Dedifferentiated amniotic fluid mesenchymal stem cell (primary cell): ENCODE measurements at regions not wholly inside any gene's neighbourhood (a gene's known extent, or its start where the extent isn't known, plus 50 kb on each side); places are given as distances from the start of the nearest gene placed in this dataset.

Experiments used
- DNase-seq: peaks from one replicate; pipeline ENCODE4 v3.0.0-alpha.2; 2016; ENCODE audit errors: extremely low spot score

DNA sequence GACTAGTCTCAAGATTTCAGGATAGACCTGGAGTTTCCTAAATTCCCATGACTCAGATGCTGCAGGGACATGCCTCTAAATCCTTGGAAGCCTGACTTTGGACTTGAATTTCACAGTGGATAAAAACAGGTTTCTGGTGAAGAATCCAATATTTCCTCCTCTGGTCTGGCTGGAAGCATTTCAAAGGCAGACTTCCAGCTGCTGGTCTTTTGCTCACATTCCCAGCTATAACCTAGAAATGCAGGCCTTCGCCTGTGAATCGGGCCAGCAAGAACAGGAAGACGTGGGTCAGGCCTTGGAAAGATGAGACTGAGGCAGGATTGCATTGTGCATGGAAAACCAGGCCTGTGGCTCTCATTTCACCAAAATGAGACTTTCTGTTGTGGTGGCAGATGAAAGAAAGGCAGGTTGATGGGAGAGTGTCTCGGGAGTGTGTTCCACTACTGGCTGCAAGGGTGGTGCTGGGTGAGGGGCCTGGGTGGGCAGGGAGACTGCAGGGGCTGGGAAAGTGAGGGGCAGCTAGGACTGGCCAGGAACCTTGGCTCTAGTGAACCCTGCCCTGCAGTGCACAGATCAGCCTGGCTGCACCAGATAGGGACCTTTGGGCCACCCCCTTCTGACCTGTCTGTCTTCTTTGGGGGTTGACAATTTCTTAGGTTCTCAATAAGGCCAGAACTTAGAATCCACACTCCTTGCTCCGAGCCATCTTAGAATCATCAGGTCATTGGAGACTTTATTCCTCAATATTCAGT, 488.8 kb upstream of the MKI67 start:
- DNase-seq = no peak

DNA sequence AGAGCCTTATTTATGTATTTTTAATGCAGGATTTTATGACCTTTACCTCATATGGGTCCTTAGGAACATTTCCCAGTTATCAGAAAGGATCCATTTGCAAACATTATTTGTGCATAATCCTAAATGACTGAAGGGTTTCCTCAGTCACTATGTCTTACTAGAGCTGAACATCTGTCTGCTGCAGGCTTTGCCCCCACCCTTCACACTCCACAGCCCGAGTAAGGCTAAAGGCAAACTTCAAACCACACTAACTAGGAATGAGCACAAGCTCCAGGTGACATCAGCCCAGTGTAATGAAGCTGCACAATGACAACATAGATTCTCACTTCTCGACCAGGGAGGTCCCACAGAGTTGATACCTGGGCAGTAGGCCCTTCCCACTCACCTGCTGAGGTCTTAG, 491.3 kb upstream of the MKI67 start:
- no peak for DNase-seq

DNA sequence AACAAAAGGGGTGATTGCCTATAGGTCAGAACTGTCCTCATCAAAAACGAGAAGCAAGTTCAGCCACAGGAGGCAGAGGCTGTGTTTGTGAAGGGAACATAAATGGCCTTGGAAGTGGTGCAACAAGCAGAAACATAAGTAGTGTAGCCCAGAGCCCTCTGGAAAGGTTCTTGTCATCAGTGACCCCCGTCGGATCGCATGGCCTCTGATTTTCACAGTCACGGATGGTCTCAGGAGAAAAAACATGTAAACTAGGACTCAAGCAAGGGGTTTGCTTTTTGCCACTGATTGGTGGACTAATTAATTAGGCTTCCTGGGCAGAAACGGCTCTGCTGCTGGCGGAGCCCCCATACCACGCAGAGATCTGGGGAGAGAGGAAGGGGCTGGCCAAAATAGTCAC, 496.5 kb upstream of the MKI67 start:
- DNase-seq = no peak

DNA sequence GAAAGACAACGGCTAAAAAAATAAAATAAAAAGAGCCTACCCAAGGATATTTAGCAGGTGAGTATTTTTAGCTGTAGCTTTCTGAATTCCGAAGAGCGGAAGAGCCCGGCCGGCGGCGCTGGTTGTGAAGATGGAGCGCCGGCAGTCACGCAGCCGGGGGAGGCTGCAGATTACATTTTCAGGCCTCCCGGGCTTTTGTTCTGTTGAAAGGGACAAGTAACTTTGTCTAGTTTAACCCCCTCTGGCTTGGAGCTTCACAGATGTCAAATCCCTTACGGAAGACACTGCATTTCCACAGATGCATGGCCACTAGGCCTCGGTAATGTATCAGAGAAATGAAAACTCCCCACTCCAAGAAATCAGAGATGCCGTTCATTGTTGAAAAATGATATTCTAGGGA, 497.6 kb upstream of the MKI67 start:
- no peak for DNase-seq

DNA sequence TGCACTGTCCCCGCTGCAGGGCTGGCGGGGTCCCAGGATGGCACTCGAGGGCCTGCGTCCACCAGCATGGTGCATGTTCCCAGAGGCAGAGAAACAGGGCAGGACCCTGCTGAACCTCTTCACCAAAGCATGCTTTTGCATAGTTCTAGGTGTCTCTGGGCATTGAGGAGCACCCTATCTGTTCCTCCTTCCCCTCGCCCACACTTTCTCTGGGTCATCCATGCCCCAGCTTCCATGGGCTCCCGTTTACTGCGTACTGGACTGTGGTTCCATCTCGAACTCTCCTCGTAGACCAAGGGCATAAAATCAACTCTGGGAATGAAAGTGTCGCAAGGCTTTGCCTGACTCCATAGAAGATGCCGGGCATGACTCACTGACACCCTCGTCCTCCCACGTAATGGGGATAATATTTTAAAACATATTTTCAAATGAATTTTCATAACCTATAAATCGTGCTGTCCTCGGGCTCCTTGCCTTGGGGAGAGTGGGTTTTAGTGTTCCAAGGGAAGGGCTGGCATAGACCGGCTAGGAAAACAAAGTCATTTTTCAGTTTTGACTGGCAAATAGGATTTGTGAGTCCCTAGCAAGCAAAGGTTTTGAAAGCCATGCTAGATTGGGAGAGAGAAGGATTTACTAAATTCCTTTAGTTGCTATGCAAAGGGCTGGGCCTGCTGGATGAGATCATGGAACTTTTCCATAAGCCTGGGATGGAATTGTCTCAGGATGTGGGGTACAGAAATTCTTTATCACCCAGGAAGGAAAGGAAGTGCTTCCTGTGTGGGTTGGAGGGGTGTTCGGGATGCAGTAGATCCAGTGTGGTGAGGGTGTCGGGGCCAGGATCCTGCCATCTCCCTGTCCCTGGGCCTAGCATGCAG, 498.7 kb upstream of the MKI67 start:
- no peak for DNase-seq

DNA sequence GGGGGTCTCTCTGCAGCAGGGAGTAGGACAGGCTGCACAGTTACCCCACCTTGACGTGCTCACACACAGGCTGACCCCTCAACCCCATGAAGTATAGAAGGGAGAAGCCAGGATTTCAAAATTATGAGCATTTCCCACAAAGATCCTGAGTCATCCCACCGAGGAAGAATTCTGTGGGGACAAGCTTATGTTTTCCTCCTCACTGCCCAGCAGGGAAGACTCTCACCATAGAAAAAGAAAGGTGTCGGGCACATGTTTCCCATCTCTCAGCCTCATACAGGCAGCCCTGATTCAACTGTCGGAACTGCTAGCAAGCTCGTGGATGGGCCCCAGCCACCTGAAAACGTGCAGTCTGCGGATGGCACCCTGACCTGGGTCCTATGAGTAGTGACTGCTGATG, 499.7 kb upstream of the MKI67 start:
- no peak for DNase-seq

DNA sequence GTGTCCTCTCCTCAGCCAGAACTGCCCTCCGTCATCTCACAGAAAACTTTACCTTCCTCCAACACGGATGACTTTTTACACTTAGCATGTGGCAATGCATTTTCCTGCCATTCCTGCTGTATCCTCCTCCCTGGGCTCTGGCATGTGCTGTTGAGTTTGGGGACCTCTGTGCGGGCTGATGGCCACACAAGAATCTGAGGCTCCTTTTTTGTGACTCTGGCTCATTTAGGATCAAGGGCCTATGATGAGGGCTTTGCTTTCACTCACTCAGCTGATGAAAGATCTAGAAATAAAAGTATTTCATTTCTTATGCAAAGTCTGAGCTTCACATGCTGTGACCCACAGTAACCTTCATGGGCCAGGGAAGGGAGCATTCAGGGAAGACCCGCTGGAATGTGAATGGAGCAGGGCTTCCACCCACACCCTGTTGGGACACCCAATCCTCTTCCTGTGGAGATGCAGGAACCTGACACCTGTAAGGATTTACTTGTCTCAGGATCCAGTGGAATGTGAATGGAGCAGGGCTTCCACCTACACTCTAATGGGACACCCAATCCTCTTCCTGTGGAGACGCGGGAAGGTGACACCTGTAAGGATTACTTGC, 500.3 kb upstream of the MKI67 start:
- no peak for DNase-seq

DNA sequence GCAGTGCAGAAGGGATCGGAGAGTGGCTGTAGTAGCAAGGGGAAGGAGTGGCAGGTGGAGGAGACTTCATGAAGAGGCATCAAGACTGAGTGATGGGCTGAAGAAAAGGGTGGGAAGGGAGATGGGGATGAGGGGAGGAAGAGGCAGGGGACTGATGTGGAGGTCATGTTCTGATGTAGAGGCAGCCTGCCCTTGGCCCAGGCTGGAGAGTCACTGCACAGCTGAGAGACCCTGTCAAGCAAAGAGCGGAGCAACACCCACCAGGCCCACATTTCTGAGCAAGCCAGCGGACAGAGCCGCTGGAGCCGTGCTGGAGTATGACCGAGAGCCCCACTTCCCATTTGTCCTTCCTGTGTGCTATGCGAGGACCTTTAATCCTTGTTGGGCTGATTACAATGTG, 501.6 kb upstream of the MKI67 start:
- no peak for DNase-seq

DNA sequence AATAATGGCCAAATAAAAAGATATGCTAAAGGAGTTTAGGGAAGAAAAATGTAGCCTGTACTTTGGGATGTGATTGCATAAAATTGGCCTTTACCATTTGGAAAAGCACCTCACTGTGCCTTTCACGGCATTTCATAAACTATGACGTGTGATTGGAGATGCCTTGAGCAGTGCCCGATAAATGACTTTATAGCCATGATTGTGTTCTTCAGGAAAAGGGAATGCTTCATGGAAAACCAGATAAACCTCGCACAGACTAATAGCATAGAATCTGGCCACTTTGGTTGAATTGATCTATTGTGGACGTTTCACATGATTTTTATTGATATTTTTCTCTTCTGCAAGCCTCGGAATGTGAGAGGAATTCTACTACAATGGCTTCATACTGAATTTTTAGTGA, 502.0 kb upstream of the MKI67 start:
- no peak for DNase-seq

DNA sequence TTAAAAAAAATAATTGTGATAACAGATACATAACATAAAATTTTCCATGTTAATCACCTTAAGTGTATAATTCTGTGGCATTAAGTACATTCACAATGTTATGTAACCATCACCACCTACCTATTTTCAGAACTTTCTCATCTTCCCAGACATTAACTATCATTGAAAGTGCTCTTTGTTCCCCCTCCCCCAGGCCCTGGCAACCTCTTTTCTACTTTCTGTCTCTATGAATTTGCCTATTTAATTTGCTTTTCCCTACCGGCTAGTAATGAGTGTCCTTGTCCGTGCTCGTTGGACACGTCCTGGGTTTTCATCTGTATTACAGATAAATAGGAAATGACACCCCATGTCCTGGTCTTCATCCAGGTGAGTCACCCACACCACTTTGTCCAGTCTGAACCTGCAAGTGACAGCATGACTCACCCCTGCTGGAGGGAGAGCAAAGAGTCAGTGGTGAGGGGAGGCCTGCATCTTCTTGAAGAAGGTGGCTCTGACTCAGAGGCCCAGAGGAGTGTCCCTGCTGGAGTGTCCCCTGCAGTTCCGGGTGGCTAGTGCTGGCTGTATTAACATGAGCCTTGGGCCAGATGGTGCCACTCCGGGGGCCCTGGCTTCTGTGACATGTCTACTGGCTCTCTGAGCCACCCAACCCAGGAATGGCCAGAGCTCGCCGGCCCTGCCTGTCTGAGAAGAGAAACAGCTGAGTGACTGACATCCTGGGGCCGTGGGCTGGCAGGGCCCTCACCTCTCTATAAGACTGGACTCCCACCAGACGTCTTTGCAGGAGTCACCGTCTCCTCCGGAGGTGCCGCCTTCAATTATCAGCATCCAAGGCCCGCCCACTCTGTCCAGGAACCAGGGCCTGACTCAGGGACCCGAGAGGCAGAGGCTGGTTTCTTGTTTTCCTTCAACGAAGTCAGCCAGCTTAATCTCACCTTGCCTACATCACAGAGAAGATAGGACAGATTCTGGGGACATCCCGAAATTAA, 503.2 kb upstream of the MKI67 start:
- DNase-seq = no peak

DNA sequence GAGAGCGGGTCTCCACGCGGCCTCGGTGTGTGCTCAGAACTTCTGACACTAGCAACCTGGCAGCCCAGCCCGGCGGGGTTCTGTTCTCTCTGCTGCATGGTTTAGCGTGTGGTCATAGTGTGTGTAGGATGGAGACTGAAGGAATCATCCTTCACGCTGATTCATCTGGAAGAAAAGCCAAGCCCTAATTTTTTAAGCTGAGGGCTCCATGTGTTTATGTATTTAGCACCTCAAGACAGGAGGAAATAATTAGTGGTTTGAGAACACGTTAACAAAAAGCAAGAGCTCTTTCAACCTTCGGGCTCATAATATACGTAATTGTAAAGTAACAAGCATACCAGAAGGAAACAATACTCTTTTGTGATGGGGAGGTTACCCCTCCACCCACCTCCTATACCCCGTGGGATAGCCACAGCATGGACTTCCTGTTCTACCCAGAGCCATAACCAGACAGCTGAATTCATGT, 504.6 kb upstream of the MKI67 start:
- no peak for DNase-seq

DNA sequence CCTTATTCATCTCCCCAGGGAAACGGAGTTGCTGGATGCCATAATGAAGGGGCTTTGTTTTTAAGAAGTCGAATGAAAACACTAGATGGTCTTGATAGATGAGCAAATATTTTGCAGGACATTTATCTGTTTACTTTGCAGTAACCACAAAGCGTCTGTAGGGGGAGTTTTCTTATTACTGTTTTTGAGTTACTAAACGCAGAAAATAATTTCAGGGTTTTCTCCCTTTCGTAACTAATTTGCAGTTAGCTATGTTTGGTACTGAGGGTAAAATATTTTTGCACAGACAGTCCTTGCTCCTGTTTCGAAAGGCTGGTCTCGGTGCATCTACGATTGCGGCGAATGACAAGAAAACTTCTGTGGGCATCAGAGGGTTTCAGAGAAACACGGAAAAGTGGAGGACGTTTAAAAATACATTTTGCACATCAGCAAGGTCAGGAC, 505.6 kb upstream of the MKI67 start:
- DNase-seq = no peak

DNA sequence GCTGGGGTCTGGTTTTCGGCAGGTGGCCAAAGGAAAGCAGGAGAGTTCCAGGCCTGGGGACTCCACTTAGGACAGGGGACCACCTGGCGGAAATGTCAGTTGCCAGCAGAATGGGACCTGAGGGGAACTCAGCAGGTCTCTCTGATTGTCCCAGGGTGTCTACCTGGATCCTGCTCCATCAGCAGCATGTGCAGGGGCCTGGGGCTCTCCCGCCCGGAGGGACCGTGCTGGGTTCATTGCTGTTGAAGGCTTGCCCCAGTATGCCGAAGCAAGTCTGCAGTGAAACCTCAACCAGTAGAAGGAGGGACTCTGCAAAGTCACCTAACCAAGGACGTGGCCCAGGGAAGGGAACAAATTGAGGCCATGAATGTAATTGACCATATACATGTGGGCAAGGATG, 506.5 kb upstream of the MKI67 start:
- DNase-seq = no peak

DNA sequence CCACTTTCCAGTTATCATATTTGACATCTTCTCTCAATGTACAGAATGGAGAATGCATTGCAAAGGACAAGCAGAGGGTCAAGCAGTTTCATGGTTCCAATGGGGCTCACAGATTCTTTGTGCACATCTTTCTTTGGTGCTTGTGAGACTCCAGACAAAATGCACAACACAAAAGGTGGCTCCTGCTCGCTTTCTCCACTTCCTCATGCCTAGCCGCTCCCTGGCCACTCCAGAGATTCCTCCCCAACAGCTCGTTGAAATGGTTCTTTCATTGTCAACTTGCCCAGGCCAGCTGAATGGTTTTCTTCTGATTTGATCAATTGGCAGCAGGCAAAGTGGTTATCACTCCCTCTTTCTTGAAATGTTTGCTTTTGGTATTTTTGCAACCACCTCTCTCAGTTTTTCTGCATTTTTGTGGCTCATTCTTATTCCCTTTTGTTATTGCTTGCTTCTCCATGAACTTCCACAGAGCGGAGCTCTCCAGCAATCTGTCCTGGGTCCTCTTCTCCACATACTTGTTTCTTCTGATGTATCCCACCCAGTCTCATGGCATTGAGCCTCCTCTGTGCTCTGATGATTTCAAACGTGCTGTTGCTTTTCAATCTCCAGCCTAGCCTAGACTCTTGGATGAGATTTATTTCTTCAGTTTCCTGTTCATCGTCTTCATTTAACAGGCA, 507.8 kb upstream of the MKI67 start:
- DNase-seq = no peak

DNA sequence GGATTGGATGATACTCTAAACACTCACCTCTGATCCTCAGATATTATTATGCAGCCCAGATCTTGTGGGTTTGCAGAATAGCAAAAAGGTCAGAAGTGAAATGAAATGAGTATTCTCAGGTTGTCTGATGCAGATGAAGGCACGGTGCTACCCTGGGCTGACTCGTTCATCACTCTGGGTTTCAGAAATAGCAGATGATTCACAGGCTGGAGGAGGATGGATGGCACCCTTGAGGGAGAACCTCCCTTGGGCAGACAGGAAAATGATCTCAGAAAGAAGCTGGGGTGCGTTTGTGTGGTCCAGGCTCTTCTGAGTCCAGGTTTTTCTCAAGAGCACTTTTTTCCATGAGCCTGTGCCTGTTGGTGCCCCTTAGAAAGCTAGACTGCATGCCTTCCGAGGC, 515.8 kb upstream of the MKI67 start:
- DNase-seq = no peak

DNA sequence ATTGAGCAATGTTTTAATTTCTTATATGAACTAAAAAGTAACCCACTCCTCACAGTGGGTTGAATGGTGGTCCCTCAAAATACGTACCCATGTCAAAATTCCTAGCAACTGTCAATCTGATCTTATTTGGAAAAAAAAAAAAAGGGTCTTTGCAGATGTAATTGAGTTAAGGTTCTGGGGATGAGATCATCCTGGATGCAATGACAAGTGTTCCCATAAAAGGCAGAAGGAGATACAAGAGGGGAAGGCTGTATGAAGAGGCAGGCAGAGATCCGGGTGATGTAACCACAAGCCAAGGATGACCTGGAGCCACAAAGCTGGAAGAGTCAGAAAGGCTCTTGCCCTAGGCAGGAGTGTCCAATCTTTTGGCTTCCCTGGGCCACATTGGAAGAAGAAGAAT, 516.3 kb upstream of the MKI67 start:
- DNase-seq = no peak

DNA sequence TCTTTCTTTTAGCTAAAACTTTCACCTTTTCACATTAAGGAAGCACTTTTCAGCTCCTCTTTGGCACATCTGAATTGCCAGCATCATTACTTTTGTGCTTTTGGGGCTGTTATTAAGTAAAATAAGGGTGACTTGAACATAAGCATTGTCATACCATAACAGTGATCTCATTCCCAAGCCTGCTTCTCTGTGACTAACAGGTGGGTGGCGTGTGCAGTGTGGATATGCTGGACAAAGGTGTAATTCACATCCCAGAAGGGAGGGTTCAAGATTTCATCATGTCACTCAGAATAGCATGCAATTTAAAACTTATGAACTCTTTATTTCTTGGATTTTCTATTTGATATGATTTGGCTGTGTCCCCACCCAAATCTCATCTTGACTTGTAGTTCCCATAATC, 517.4 kb upstream of the MKI67 start:
- no peak for DNase-seq

DNA sequence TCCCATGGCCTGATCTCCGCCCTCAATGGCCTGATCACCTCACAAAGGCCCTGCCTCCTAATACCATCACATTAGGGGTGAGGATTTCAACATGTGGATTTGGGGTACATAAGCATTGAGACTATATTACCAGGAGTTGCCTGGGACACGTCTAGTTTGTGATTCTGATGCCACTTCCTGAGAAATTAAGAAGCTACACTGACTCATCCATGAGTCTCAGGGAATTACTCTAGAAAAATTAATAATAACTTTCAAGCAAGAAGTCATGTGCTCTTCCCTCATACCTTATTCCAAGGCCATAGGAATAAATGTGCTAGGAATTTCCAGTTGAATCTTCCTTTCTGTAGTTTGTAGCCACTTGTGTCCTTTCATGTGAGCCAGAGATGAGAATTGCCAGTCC, 519.3 kb upstream of the MKI67 start:
- DNase-seq = no peak

DNA sequence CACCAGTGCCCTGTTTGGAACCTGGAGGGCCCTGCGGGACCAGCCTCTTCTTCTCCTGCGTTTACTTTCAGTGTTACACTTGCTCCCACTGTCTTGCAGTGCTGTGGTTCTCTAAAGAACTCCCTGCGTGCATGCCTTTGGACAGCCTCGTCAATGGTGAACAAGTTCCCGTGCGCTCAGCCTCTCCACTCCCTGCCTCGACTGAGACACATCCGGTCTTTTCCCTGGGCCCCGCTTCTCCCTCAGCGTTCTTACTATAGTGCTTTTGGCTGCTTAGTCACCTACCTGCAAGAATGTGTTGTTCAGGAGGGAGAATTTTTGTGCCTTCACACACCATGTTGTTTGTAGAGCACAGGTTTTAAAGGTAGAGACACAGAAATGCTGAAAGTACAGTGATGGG, 520.7 kb upstream of the MKI67 start:
- DNase-seq = no peak

DNA sequence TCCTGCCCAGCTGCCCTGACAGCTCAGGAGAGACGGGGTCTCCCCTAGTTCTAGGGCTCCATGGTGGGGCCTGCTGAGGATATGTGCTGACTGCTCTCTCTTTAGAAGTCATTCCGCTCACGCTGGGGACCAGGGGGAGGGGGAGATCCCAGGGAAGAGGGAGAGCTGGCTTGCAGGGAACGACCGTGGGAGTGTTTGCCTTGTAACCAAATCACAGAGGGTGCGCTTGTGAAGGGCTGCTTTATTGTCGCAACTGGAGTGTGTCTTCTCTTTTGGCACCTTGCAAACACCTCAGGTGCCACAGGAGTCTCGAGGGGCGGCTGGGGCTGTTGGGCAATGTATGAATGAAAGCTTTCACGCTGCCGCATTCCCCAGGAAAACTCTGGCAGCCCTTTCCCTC, 531.3 kb upstream of the MKI67 start:
- no peak for DNase-seq

DNA sequence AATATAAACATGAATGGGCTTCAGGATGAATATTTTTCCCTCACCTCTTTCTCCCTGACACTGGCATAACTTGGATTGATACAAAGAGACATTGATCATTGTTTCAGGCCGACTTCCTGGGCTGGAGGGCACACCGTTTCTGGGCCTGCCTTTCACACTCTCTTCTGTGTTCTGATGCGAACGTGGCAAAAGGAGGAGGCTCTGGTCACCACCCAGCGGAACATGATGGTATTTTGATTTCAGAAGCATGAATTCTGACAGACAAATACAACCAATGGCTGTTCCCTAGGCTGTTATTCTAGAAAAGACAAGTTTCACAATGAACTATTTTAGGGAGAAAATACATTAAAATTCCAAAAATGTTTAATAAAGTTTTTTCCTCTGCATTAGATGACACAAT, 534.5 kb upstream of the MKI67 start:
- DNase-seq = no peak
